Loucy (cell line): ENCODE measurements at regions not wholly inside any gene's neighbourhood (a gene's known extent, or its start where the extent isn't known, plus 50 kb on each side); places are given as distances from the start of the nearest gene placed in this dataset.

Source experiments
- H2AFZ ChIP-seq: fragments of 200-600 bp; sonication (generic); 2 replicates; pipeline ENCODE4 v1.6.0; 2016; ENCODE audit warnings: antibody characterized with exemption, mild to moderate bottlenecking, low read length, moderate library complexity
- H3F3A ChIP-seq: fragments of 200-600 bp; 2 replicates; pipeline ENCODE4 v1.6.0; 2016; ENCODE audit warnings: antibody characterized with exemption, low read depth, mild to moderate bottlenecking
- H3K27me3 ChIP-seq: fragments of 200-600 bp; sonication (generic); 2 replicates; pipeline ENCODE4 v1.6.1; 2014; ENCODE audit warnings: low read length, mild to moderate bottlenecking; ENCODE audit not compliant: insufficient read depth, poor library complexity, severe bottlenecking
- H3K36me3 ChIP-seq: fragments of 200-600 bp; sonication (generic); 2 replicates; pipeline ENCODE4 v1.6.1; 2016; ENCODE audit warnings: low read length; ENCODE audit not compliant: insufficient read depth
- H3K4me1 ChIP-seq: fragments of 200-600 bp; sonication (generic); 2 replicates; pipeline ENCODE4 v1.5.1; 2014; ENCODE audit warnings: low read length, mild to moderate bottlenecking; ENCODE audit not compliant: insufficient read depth, poor library complexity, severe bottlenecking
- H3K4me2 ChIP-seq: fragments of 200-600 bp; sonication (generic); 2 replicates; pipeline ENCODE4 v1.6.0; 2014; ENCODE audit warnings: antibody characterized with exemption, low read length, low read depth, mild to moderate bottlenecking; ENCODE audit not compliant: poor library complexity, severe bottlenecking
- H3K4me3 ChIP-seq: fragments of 200-600 bp; sonication (generic); 2 replicates; pipeline ENCODE4 v1.5.1; 2014; ENCODE audit warnings: low read length, mild to moderate bottlenecking, mixed read lengths; ENCODE audit not compliant: poor library complexity, severe bottlenecking
- H3K79me2 ChIP-seq: fragments of 200-600 bp; sonication (generic); 2 replicates; pipeline ENCODE4 v1.6.1; 2014; ENCODE audit warnings: low read length; ENCODE audit not compliant: insufficient read depth
- H3K9ac ChIP-seq: fragments of 200-600 bp; sonication (generic); 2 replicates; pipeline ENCODE4 v1.6.0; 2014; ENCODE audit warnings: mild to moderate bottlenecking, low read depth, low read length, moderate library complexity; ENCODE audit not compliant: poor library complexity, severe bottlenecking
- H3K9me2 ChIP-seq: fragments of 200-600 bp; sonication (generic); replicated peaks from 2 replicates; pipeline ENCODE4 v1.6.1; 2016; ENCODE audit warnings: low read depth, low read length, mixed read lengths
- H3K9me3 ChIP-seq: fragments of 200-600 bp; sonication (generic); 2 replicates; pipeline ENCODE4 v1.6.1; 2014; ENCODE audit warnings: mild to moderate bottlenecking, antibody characterized with exemption, low read length, low read depth; ENCODE audit not compliant: insufficient read depth
- H4K20me1 ChIP-seq: fragments of 200-600 bp; sonication (generic); 2 replicates; pipeline ENCODE4 v1.6.0; 2014; ENCODE audit warnings: antibody characterized with exemption, low read length, mild to moderate bottlenecking; ENCODE audit not compliant: insufficient read depth, poor library complexity, severe bottlenecking
- EZH2phosphoT487 ChIP-seq: fragments of 200-600 bp; IDR thresholded peaks from 2 replicates; pipeline ENCODE4 v1.6.1; 2018; ENCODE audit warnings: antibody characterized with exemption, mild to moderate bottlenecking, moderate library complexity, borderline replicate concordance
- TF ChIP-seq, protein P1 (sequence below): fragments of 200-600 bp; sonication (generic); conservative IDR thresholded peaks from 2 replicates; pipeline ENCODE4 v1.5.1; 2014; ENCODE audit warnings: mild to moderate bottlenecking, antibody characterized with exemption, low read length

DNA sequence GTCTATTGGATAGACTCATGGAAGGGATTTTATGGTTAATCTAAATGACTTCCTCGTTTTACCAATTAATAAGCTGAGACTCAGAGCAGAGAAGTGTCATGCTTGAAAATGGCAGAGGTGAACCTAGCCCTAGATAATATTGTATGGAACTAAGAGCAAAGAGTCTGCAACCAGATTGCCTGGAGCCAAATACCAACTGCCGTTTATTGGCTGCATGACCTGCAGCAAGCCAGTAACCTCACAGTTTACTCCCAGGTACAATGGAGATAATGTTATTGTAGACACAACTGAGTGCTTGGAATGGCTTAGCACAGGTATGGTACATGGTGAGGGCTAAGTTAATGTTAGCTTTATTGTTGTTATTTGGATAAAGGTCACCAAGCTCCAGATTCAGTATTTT is 84.6 kb upstream of the FAT3 start:
- H3K4me3 ChIP-seq = no peak overlapping the region
- H4K20me1 ChIP-seq = no peaks in the 10 kb centered on the region
- no peaks in the 10 kb centered on the region for H3K9me2 ChIP-seq
- no peaks in the 10 kb centered on the region for H3F3A ChIP-seq
- no peaks in the 10 kb centered on the region for H3K27me3 ChIP-seq
- no peaks in the 10 kb centered on the region for H3K4me1 ChIP-seq
- H3K9me3 ChIP-seq = 0 out of 2 replicates have a peak, but pooled peaks cover 2% of the 10 kb centered on the region
- no peak overlapping the region; the same call in 1 of the 2 replicates for H2AFZ ChIP-seq
- H3K36me3 ChIP-seq = no peaks in the 10 kb centered on the region
- no peak overlapping the region for H3K4me2 ChIP-seq
- no peaks in the 10 kb centered on the region for H3K79me2 ChIP-seq
- TF ChIP-seq, protein P1, sequence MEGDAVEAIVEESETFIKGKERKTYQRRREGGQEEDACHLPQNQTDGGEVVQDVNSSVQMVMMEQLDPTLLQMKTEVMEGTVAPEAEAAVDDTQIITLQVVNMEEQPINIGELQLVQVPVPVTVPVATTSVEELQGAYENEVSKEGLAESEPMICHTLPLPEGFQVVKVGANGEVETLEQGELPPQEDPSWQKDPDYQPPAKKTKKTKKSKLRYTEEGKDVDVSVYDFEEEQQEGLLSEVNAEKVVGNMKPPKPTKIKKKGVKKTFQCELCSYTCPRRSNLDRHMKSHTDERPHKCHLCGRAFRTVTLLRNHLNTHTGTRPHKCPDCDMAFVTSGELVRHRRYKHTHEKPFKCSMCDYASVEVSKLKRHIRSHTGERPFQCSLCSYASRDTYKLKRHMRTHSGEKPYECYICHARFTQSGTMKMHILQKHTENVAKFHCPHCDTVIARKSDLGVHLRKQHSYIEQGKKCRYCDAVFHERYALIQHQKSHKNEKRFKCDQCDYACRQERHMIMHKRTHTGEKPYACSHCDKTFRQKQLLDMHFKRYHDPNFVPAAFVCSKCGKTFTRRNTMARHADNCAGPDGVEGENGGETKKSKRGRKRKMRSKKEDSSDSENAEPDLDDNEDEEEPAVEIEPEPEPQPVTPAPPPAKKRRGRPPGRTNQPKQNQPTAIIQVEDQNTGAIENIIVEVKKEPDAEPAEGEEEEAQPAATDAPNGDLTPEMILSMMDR = no peak
- TF ChIP-seq EZH2phosphoT487 = no peak
- H3K9ac ChIP-seq = no peak overlapping the region

DNA sequence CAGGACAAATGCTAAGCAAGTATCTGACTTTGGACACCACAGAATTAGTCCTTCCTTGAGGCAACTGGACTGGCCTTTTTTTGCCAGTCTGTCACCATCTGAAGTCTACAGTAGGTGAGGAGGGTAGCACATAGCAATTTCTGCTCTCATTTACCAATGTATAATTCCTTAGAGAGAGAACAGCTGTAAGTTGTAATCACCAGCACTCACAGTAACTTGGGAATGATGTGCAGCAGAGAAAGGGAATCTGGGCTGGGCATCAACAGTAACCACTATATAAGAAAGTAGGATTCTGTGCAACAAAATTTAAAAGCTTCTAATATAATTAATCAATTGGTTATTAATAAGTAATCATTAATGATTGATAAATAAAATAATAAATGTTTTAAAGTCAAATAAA is 86.3 kb upstream of the FAT3 start:
- Histone ChIP-seq H2AFZ (no peak overlapping the region), H3K9me2 (no peaks in the 10 kb centered on the region), H3K27me3 (no peaks in the 10 kb centered on the region), H3K4me1 (no peaks in the 10 kb centered on the region), H3K36me3 (no peaks in the 10 kb centered on the region), H3K9ac (no peak overlapping the region), H3F3A (no peaks in the 10 kb centered on the region), H3K4me2 (no peak overlapping the region), H4K20me1 (no peaks in the 10 kb centered on the region), H3K4me3 (no peak overlapping the region), H3K9me3 (no peaks in the 10 kb centered on the region), H3K79me2 (no peaks in the 10 kb centered on the region)
- no peak for TF ChIP-seq EZH2phosphoT487
- TF ChIP-seq, protein P1 = no peak

DNA sequence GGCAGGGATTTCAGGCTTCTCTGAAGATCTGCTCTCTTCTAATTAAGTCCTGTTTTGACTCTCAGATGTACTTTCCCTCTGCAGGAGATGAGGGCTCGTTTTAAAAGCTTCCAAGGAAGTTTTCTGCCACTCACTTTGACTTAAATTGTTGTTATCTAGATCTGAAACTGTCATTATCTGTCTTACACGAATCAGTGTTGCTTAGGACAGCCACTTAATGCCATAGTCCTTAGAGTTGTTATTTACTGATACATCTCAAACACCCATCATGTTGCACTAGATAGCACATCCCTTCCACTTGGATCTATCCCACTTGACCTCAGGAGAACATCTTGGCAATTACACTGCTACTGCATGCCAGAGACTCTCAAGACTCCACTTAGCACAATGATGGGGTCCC is 86.9 kb upstream of the FAT3 start:
- H2AFZ ChIP-seq = no peak overlapping the region

More for the DNA sequence above, 86.9 kb upstream of the FAT3 start:
- H3F3A ChIP-seq = no peaks in the 10 kb centered on the region
- TF ChIP-seq, protein P1 = no peak
- TF ChIP-seq EZH2phosphoT487 = no peak
- H3K27me3 ChIP-seq = no peaks in the 10 kb centered on the region
- no peak overlapping the region for H3K4me2 ChIP-seq
- no peak overlapping the region for H3K4me3 ChIP-seq
- H4K20me1 ChIP-seq = no peaks in the 10 kb centered on the region
- no peaks in the 10 kb centered on the region for H3K79me2 ChIP-seq
- H3K36me3 ChIP-seq = no peaks in the 10 kb centered on the region
- no peak overlapping the region for H3K9ac ChIP-seq
- no peaks in the 10 kb centered on the region for H3K9me3 ChIP-seq
- no peaks in the 10 kb centered on the region for H3K4me1 ChIP-seq
- H3K9me2 ChIP-seq = no peaks in the 10 kb centered on the region
